ENCODE measurements at regions not wholly inside any gene's neighbourhood (a gene's known extent, or its start where the extent isn't known, plus 50 kb on each side); places are given as distances from the start of the nearest gene placed in this dataset.

GRCh38 chr5:175800656-175801081 lies 70.7 kb upstream of the CPLX2 start:
- Histone ChIP-seq H2AK5ac (ENCODE audit: low read length, severe bottlenecking) (no peak overlapping the region), H2BK12ac (ENCODE audit: low read length in 2 of 2) (no peak overlapping the region), H3K27me3 (ENCODE audit: control insufficient read depth in 1 of 2, insufficient read depth in 1 of 2, low read length in 2 of 2) (peaks cover 32 to 66% of the 10 kb centered on the region in 2 experiments), H3K4me2 (ENCODE audit: low read length, poor library complexity, severe bottlenecking) (no peak overlapping the region), H3K23ac (ENCODE audit: low read length in 2 of 2) (no peak overlapping the region), H3K79me1 (replicated peaks; ENCODE audit: low read length, poor library complexity, severe bottlenecking) (no peaks in the 10 kb centered on the region), H2BK120ac (ENCODE audit: low read depth, low read length) (no peak overlapping the region), H2AFZ (ENCODE audit: low read depth, low read length) (no peak overlapping the region), H2BK15ac (ENCODE audit: low read depth, poor library complexity, severe bottlenecking) (no peak overlapping the region), H3K14ac (ENCODE audit: low read length in 2 of 2) (no peak overlapping the region), H2BK5ac (ENCODE audit: low read depth, low read length, poor library complexity, severe bottlenecking) (no peak overlapping the region), H3K9me3 (ENCODE audit: control insufficient read depth, low read length) (no peaks in the 10 kb centered on the region), H3K27ac (ENCODE audit: low read length, poor library complexity, severe bottlenecking) (no peak overlapping the region), H3K4me3 (ENCODE audit: insufficient read depth in 1 of 2, low read depth in 1 of 2, low read length in 2 of 2) (no peak overlapping the region), H3K36me3 (ENCODE audit: control insufficient read depth in 1 of 2, insufficient read depth in 2 of 2, low read depth in 1 of 2, low read length in 2 of 2) (no peaks in the 10 kb centered on the region), H4K8ac (ENCODE audit: low read length) (no peak overlapping the region), H3K9ac (ENCODE audit: low read length) (no peak overlapping the region), H3K4me1 (ENCODE audit: control insufficient read depth, insufficient read depth, low read depth, low read length) (peaks cover 12% of the 10 kb centered on the region), H3K4ac (ENCODE audit: low read depth in 1 of 2, low read length in 2 of 2) (no peak overlapping the region), H4K91ac (ENCODE audit: low read length) (no peak overlapping the region), H3K18ac (ENCODE audit: low read depth in 1 of 2, low read length in 2 of 2) (no peak overlapping the region)
- no peak for DNase-seq
- 47% methylated on average over 5 of the region's 5 CpGs for WGBS

- H3K4me2 ChIP-seq (ENCODE audit: low read length, poor library complexity, severe bottlenecking) = no peak overlapping the region
- no peak overlapping the region for H4K91ac ChIP-seq (ENCODE audit: low read length)
- no peaks in the 10 kb centered on the region for H3K36me3 ChIP-seq (ENCODE audit: control insufficient read depth in 1 of 2, insufficient read depth in 2 of 2, low read depth in 1 of 2, low read length in 2 of 2)
- H2BK5ac ChIP-seq (ENCODE audit: low read depth, low read length, poor library complexity, severe bottlenecking) = no peak overlapping the region
- no peak overlapping the region for H3K4me3 ChIP-seq (ENCODE audit: insufficient read depth in 1 of 2, low read depth in 1 of 2, low read length in 2 of 2)
- H4K8ac ChIP-seq (ENCODE audit: low read length) = no peak overlapping the region
- no peak overlapping the region for H2BK15ac ChIP-seq (ENCODE audit: low read depth, poor library complexity, severe bottlenecking)
- H2BK12ac ChIP-seq (ENCODE audit: low read length in 2 of 2) = no peak overlapping the region
- no peak overlapping the region for H3K23ac ChIP-seq (ENCODE audit: low read length in 2 of 2)
- no peak overlapping the region for H3K4ac ChIP-seq (ENCODE audit: low read depth in 1 of 2, low read length in 2 of 2)
- no peak overlapping the region for H3K9ac ChIP-seq (ENCODE audit: low read length)
- no peak for DNase-seq
- H3K27me3 ChIP-seq (ENCODE audit: control insufficient read depth in 1 of 2, insufficient read depth in 1 of 2, low read length in 2 of 2) = peaks cover 20 to 61% of the 10 kb centered on the region in 2 experiments
- H3K4me1 ChIP-seq (ENCODE audit: control insufficient read depth, insufficient read depth, low read depth, low read length) = peaks cover 3% of the 10 kb centered on the region
- H2AFZ ChIP-seq (ENCODE audit: low read depth, low read length) = no peak overlapping the region
- H3K79me1 ChIP-seq (replicated peaks; ENCODE audit: low read length, poor library complexity, severe bottlenecking) = no peaks in the 10 kb centered on the region
- 80% methylated on average over 8 of the region's 8 CpGs for WGBS
- H2BK120ac ChIP-seq (ENCODE audit: low read depth, low read length) = no peak overlapping the region
- H3K18ac ChIP-seq (ENCODE audit: low read depth in 1 of 2, low read length in 2 of 2) = no peak overlapping the region
- no peak overlapping the region for H3K27ac ChIP-seq (ENCODE audit: low read length, poor library complexity, severe bottlenecking)
- H2AK5ac ChIP-seq (ENCODE audit: low read length, severe bottlenecking) = no peak overlapping the region
- no peaks in the 10 kb centered on the region for H3K9me3 ChIP-seq (ENCODE audit: control insufficient read depth, low read length)
- no peak overlapping the region for H3K14ac ChIP-seq (ENCODE audit: low read length in 2 of 2)
Measured at GRCh38 chr5:175802361-175802760, 69.0 kb upstream of the CPLX2 start.

- H2BK120ac ChIP-seq (ENCODE audit: low read depth, low read length) = no peak overlapping the region
- no peak overlapping the region for H3K18ac ChIP-seq (ENCODE audit: low read depth in 1 of 2, low read length in 2 of 2)
- H2BK5ac ChIP-seq (ENCODE audit: low read depth, low read length, poor library complexity, severe bottlenecking) = no peak overlapping the region
- H3K27ac ChIP-seq (ENCODE audit: low read length, poor library complexity, severe bottlenecking) = no peak overlapping the region
- no peak overlapping the region for H4K8ac ChIP-seq (ENCODE audit: low read length)
- no peak overlapping the region for H2AFZ ChIP-seq (ENCODE audit: low read depth, low read length)
- no peak overlapping the region for H3K9ac ChIP-seq (ENCODE audit: low read length)
- DNase-seq = no peak
- 74% methylated on average over 5 of the region's 5 CpGs for WGBS
- no peak overlapping the region for H2AK5ac ChIP-seq (ENCODE audit: low read length, severe bottlenecking)
- H3K9me3 ChIP-seq (ENCODE audit: control insufficient read depth, low read length) = no peaks in the 10 kb centered on the region
- no peak overlapping the region for H3K4me3 ChIP-seq (ENCODE audit: insufficient read depth in 1 of 2, low read depth in 1 of 2, low read length in 2 of 2)
- no peaks in the 10 kb centered on the region for H3K79me1 ChIP-seq (replicated peaks; ENCODE audit: low read length, poor library complexity, severe bottlenecking)
- H4K91ac ChIP-seq (ENCODE audit: low read length) = no peak overlapping the region
- no peaks in the 10 kb centered on the region for H3K4me1 ChIP-seq (ENCODE audit: control insufficient read depth, insufficient read depth, low read depth, low read length)
- no peak overlapping the region for H3K4ac ChIP-seq (ENCODE audit: low read depth in 1 of 2, low read length in 2 of 2)
- no peak overlapping the region for H3K23ac ChIP-seq (ENCODE audit: low read length in 2 of 2)
- no peaks in the 10 kb centered on the region for H3K36me3 ChIP-seq (ENCODE audit: control insufficient read depth in 1 of 2, insufficient read depth in 2 of 2, low read depth in 1 of 2, low read length in 2 of 2)
- no peak overlapping the region for H3K4me2 ChIP-seq (ENCODE audit: low read length, poor library complexity, severe bottlenecking)
- H2BK15ac ChIP-seq (ENCODE audit: low read depth, poor library complexity, severe bottlenecking) = no peak overlapping the region
- peaks cover 11 to 57% of the 10 kb centered on the region in 2 experiments for H3K27me3 ChIP-seq (ENCODE audit: control insufficient read depth in 1 of 2, insufficient read depth in 1 of 2, low read length in 2 of 2)
- no peak overlapping the region for H3K14ac ChIP-seq (ENCODE audit: low read length in 2 of 2)
- no peak overlapping the region for H2BK12ac ChIP-seq (ENCODE audit: low read length in 2 of 2)
Measured at GRCh38 chr5:175803254-175803653, 68.1 kb upstream of the CPLX2 start.

GRCh38 chr5:175803736-175804454 lies 67.5 kb upstream of the CPLX2 start:
- H4K91ac ChIP-seq (ENCODE audit: low read length) = no peak overlapping the region
- no peaks in the 10 kb centered on the region for H3K9me3 ChIP-seq (ENCODE audit: control insufficient read depth, low read length)
- H2BK120ac ChIP-seq (ENCODE audit: low read depth, low read length) = no peak overlapping the region
- H3K14ac ChIP-seq (ENCODE audit: low read length in 2 of 2) = no peak overlapping the region
- H3K27ac ChIP-seq (ENCODE audit: low read length, poor library complexity, severe bottlenecking) = no peak overlapping the region
- H3K23ac ChIP-seq (ENCODE audit: low read length in 2 of 2) = no peak overlapping the region
- 88% methylated on average over 7 of the region's 8 CpGs for WGBS
- no peaks in the 10 kb centered on the region for H3K36me3 ChIP-seq (ENCODE audit: control insufficient read depth in 1 of 2, insufficient read depth in 2 of 2, low read depth in 1 of 2, low read length in 2 of 2)
- no peaks in the 10 kb centered on the region for H3K79me1 ChIP-seq (replicated peaks; ENCODE audit: low read length, poor library complexity, severe bottlenecking)
- H2BK15ac ChIP-seq (ENCODE audit: low read depth, poor library complexity, severe bottlenecking) = no peak overlapping the region
- no peak overlapping the region for H3K9ac ChIP-seq (ENCODE audit: low read length)
- no peak overlapping the region for H2AFZ ChIP-seq (ENCODE audit: low read depth, low read length)
- H3K4ac ChIP-seq (ENCODE audit: low read depth in 1 of 2, low read length in 2 of 2) = no peak overlapping the region
- H3K4me2 ChIP-seq (ENCODE audit: low read length, poor library complexity, severe bottlenecking) = no peak overlapping the region
- H3K18ac ChIP-seq (ENCODE audit: low read depth in 1 of 2, low read length in 2 of 2) = no peak overlapping the region
- DNase-seq = no peak
- H2BK12ac ChIP-seq (ENCODE audit: low read length in 2 of 2) = no peak overlapping the region
- no peaks in the 10 kb centered on the region for H3K4me1 ChIP-seq (ENCODE audit: control insufficient read depth, insufficient read depth, low read depth, low read length)
- H2BK5ac ChIP-seq (ENCODE audit: low read depth, low read length, poor library complexity, severe bottlenecking) = no peak overlapping the region
- H4K8ac ChIP-seq (ENCODE audit: low read length) = no peak overlapping the region
- peaks cover 5 to 55% of the 10 kb centered on the region in 2 experiments for H3K27me3 ChIP-seq (ENCODE audit: control insufficient read depth in 1 of 2, insufficient read depth in 1 of 2, low read length in 2 of 2)
- no peak overlapping the region for H2AK5ac ChIP-seq (ENCODE audit: low read length, severe bottlenecking)
- no peak overlapping the region for H3K4me3 ChIP-seq (ENCODE audit: insufficient read depth in 1 of 2, low read depth in 1 of 2, low read length in 2 of 2)

Measured in mesenchymal stem cell (in vitro differentiated cells and primary cell).